AG09309 (cell line): ENCODE measurements at regions not wholly inside any gene's neighbourhood (a gene's known extent, or its start where the extent isn't known, plus 50 kb on each side); places are given as distances from the start of the nearest gene placed in this dataset.
"Not testable (repeated sequence)": the region's sequence is repeated elsewhere in the genome, so short reads cannot be mapped to it uniquely, and the experiment has no call there.

Experiments
- DNase-seq: peaks from one replicate; pipeline ENCODE4 v3.0.0-alpha.2; 2010; ENCODE audit warnings: low read depth
- H3K4me3 ChIP-seq: 2 replicates; pipeline ENCODE4 v1.5.1; 2011; ENCODE audit warnings: mild to moderate bottlenecking, low read depth, low read length, moderate library complexity; ENCODE audit not compliant: control insufficient read depth
- CTCF ChIP-seq: IDR thresholded peaks from 2 replicates; pipeline ENCODE4 v1.5.1; 2011; ENCODE audit warnings: mild to moderate bottlenecking, low read depth, low read length, inconsistent platforms; ENCODE audit not compliant: insufficient read depth, control insufficient read depth; ENCODE audit errors: missing control alignments

- DNase-seq: no peak
- no peak for TF ChIP-seq CTCF
- no peak overlapping the region for H3K4me3 ChIP-seq
These were observed 930.5 kb upstream of the SLITRK1 start for GRCh38 chr13:84812789-84813188.

- H3K4me3 ChIP-seq: no peak overlapping the region
- no peak for TF ChIP-seq CTCF
- DNase-seq: no peak
These were observed 929.8 kb upstream of the SLITRK1 start for GRCh38 chr13:84812078-84812477.

GRCh38 chr13:84810781-84811180 lies 928.5 kb upstream of the SLITRK1 start:
- no peak for TF ChIP-seq CTCF
- H3K4me3 ChIP-seq: no peak overlapping the region
- DNase-seq: no peak

- no peak overlapping the region for H3K4me3 ChIP-seq
- TF ChIP-seq CTCF: no peak
- DNase-seq: no peak
These were observed 919.8 kb upstream of the SLITRK1 start for GRCh38 chr13:84802073-84802472.

GRCh38 chr13:84784443-84785153 lies 902.3 kb upstream of the SLITRK1 start:
- no peak for TF ChIP-seq CTCF
- no peak for DNase-seq
- H3K4me3 ChIP-seq: no peak overlapping the region

- TF ChIP-seq CTCF: no peak
- no peak overlapping the region for H3K4me3 ChIP-seq
- DNase-seq: no peak
These were observed 895.0 kb upstream of the SLITRK1 start for GRCh38 chr13:84777316-84777715.

GRCh38 chr13:84776593-84776992 lies 894.3 kb upstream of the SLITRK1 start:
- no peak for TF ChIP-seq CTCF
- DNase-seq: no peak
- H3K4me3 ChIP-seq: no peak overlapping the region

GRCh38 chr13:84775920-84776319 lies 893.6 kb upstream of the SLITRK1 start:
- not testable (repeated sequence) for DNase-seq, H3K4me3 ChIP-seq
